ENCODE measurements at regions not wholly inside any gene's neighbourhood (a gene's known extent, or its start where the extent isn't known, plus 50 kb on each side); places are given as distances from the start of the nearest gene placed in this dataset.
"Not testable (repeated sequence)": the region's sequence is repeated elsewhere in the genome, so short reads cannot be mapped to it uniquely, and the experiment has no call there.

DNA sequence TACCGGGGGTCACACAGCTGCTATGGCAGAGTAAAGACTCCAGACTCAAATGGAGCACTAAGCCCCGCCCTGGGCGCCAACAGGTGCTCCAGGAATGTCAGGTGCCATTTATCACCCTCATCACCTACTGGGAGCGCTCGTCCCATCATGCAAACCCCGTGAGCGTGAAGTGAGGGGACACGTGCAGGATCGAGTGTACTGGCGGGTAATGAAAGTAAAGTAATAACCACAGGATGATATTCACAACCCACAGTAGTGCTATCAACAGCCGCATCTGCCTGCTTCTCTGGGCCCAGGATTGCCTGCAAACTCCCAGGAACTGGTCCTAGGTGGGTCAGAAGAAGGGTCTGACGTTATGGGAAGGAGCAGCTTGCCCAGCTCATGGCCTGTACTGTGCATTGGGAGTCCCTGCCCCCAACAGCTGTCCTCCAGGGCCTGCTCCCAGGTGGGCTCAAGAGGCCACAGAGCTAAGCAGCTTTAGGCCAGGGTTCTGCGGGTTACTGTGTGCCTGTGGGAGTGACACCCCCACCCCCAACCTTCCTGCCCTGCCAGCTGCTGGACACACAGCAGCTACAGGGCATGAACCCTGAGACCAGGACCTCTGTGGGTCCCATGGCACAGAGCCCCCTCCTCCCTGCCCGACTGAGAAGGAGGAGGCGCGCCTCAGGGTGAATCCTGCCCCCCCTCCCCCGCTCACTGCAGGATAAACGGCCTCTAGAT lies 120.5 kb upstream of the SULF2 start:
- no peak for DNase-seq

- not testable (repeated sequence) for DNase-seq
Measured at GRCh38 chr20:47903009-47903408, 117.7 kb upstream of the SULF2 start.

GRCh38 chr20:47899313-47899712 lies 114.0 kb upstream of the SULF2 start:
- DNase-seq, result not testable (repeated sequence)

DNA sequence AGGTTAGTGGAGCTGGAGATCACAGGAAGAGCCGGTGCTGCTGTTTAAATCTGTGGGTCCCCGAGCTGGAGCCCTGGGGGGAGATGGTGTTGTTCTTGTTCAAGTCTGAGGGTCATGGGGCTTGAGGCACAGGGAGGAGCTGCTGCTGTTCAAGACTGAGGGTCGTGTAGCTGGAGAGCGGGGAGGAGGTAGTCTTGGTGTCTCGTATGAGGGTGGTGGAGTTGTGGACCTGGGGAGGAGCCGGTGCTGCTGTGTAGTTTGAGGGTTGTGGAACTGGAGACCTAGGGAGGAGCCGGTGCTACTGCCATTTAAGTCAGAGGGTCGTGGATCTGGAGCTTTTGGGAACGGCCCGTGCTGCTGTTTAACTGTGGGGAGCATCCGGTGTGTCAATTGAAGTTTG lies 112.2 kb upstream of the SULF2 start:
- DNase-seq, result no peak

GRCh38 chr20:47892681-47893080 lies 107.4 kb upstream of the SULF2 start:
- not testable (repeated sequence) for DNase-seq

GRCh38 chr20:47890708-47891107 lies 105.4 kb upstream of the SULF2 start:
- not testable (repeated sequence) for DNase-seq

DNA sequence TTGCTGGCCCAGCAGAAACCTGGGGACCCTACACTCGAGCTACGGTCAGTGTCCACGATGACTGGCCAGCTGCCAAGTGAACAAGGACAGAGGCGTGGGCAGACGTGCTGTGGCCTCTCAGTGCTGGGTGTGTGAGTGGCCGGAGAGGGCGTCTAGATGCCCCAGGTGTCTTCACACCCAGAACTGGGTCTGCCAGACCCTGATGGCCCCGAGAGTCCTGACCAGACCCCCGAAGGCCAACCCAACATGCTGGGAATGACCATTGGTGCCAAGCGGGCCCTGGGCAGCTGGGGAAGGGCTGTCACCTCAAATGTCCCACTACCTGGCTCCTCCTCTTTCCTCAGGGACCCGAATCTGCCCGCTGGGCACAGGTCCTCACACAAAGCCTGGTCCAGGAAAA lies 104.5 kb upstream of the SULF2 start:
- DNase-seq, result not testable (repeated sequence)

DNA sequence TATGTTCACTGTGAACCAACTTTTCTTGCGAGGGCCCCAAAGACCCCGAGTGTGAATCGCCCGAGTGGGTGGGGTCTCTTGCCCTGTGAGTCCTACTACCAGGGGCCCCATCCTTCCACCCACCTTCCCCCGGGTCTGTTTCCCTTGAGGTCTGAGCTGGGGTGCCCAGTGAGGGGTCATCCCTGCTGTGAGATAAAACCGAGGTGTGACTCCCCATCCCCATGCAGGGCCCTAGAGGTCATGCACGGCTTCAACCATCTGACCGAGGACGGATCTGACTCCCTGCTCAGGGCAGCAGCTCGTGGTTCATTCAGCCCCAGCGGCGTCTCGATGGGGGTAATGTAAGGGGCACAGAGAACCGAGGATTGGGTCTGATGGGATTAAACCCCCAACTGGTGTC lies 103.1 kb upstream of the SULF2 start:
- DNase-seq, result no peak

GRCh38 chr20:47887477-47888080 lies 102.3 kb upstream of the SULF2 start:
- DNase-seq, result no peak

DNA sequence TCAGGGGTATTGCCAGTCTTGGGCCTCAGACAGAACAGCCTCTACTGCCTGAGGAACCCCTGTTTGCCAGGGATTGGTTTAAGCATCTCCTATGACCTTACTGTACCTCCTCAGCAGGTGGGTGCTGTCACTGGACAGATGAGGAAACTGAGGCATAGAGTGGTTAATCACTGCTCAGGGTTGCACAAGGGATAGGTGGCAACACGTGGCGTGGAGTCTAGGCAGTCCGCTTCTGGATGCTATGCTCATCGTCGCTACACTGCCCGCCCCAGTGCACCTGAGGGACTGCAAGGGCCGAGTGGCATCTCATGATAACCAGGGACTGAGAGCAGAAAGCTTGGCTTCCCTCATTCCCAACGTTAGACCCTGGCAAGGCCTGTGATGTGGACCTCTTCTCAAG lies 101.8 kb upstream of the SULF2 start:
- no peak for DNase-seq

GRCh38 chr20:47886454-47887041 lies 101.3 kb upstream of the SULF2 start:
- DNase-seq, result no peak

GRCh38 chr20:47885909-47886453 lies 100.7 kb upstream of the SULF2 start:
- no peak for DNase-seq

- DNase-seq, result not testable (repeated sequence)
Measured at GRCh38 chr20:47883940-47884339, 98.7 kb upstream of the SULF2 start.

DNA sequence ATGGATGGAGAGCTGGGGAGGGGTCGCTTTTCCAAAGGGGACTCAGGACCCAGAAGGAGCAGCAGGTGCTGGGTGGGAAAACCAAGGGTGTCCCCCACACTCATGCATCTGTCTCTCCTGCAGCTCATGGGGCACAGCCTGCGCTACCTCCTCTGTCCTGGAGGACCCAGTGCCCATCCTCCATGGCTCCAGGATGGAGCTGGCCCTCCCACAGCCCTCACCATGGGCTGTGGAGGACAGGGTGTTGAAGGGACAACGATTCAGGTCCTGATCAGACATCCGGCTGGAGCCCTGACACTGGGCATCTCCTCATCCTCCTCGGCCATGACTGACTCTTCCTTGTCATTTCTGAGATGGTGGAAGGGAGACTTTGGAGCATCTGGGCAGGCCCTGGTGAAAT lies 97.9 kb upstream of the SULF2 start:
- no peak for DNase-seq

DNA sequence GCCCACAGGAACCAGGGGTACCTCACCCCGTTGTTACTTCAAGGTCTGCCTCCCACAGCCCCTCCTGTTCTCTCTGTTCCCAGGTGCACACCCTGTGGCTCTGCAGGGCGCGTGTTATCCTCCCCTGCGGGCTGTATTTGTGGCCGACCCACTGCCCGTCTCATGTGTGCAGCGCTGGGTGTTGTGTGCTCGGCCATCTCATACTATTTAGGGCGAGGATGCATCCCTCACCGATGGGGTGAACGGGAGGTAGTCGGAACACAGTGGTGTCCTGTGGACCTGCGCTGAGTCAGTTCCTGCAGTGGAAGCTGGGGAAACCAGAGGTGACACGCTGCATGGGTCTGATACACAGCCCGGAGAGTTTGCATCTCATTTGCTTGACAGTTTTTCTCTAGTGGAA lies 94.5 kb upstream of the SULF2 start:
- DNase-seq, result no peak

DNA sequence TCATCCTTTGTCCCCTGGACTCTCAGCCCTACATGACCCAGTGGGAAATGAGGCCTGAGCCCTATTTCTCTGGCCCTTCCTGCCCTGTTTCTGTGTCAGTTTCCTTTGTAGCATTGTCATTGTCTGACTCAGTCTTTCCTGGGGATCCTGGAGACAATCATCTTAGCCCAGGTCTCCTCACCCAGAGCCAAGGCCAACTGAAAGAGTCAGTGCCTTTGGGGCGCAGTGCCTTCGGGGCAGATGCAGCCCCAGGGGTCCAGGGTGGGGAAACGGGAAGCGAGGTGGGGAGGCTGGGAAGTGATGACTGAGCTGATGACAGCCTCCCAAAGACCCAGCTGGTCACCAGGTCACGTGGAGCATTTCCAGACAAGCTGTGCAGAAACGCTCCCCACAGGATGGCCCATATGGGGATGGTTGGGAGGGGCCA lies 93.3 kb upstream of the SULF2 start:
- DNase-seq, result no peak

DNA sequence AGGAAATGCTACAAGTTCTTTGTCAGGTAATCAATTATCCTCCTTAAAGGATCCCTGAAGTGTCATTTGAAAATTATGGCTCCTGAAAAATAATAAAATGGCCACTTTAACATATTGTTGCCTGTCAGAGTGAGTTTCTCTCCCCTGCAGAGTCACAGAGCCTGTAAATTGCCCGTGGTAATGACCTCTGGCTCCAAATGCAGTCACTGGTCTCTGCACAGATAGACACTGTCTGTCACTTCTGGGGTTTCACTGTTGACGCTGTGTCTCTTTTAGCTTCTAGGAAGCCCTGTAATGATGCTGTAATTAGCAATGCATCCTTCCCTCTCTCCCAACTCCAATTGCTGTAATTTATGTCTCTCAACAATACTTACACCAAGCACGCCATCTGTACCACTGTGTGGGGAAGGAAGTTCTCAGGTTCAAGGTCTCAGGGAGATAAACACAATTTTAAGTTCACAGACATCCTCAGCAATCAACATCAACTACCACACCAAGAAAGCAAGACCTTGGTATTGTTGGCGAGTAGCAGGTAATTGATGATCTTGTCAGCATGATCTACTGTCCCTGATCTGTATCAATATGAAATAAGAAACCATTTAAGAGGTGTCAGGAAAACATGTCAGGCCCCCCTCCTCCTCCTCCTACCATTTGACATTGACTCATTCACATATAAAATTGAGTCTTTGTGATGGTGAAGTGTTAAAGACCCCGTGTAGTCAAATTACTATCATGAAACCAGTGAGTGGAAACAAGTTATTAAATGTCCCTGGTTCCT lies 91.2 kb upstream of the SULF2 start:
- no peak for DNase-seq

DNA sequence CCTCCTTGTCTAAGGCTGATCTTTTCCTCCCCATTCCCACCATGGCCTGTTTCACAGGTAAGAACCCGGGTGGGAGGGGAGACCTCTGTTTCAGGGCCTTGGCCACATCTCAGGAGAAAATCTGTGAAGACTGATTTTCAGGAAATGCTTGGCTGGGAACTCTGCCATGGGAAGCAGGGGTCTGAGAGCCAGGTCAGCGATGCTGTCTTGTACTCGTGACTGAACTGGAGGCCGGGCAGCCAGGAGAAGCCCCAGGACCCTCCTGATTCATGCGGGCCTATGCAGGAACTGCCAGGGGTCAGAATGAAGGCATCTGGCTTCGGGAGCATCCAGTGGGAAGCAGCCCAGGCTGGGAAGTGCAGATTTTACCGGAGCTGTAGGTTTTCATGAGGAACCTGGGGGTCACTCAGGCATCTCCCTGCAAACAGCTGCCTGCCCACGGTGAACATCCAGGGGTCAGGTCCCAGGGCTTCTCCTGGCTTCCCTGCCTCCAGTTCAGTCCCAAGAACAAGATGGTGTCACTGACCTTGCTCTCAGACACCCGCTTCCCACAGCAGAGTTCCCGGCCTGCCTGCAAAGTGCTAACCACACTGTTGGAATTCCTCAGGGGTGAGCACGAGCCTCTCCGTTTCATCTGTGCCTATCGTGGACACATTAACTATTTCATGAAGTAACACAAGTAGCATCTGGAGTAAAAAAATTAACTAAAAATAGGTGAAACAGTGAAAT lies 90.2 kb upstream of the SULF2 start:
- no peak for DNase-seq

- no peak for DNase-seq
Measured at GRCh38 chr20:47872341-47872740, 87.1 kb upstream of the SULF2 start.

DNA sequence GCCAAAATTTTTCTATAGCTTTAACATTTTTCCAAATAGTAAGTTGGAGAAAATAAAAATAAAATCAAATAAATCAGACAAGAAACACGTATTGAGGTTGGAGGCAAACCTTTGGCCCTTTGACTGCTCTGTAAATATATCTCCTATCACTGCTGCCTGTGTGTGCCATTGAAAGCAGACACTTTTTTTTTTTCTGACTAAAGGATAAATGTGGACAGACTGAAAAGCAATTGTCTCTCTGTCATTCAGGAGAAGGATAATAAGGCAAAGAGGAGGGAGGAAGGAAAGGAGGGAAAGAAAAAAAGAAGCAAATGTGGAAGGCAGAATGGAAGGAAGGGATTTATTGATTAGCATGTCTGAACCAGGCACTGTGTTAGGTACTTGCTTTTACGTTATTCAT lies 85.2 kb upstream of the SULF2 start:
- DNase-seq, result no peak

- DNase-seq, result no peak
Measured at GRCh38 chr20:47868744-47869143, 83.5 kb upstream of the SULF2 start.

- DNase-seq, result no peak
Measured at GRCh38 chr20:47868236-47868635, 83.0 kb upstream of the SULF2 start.

DNA sequence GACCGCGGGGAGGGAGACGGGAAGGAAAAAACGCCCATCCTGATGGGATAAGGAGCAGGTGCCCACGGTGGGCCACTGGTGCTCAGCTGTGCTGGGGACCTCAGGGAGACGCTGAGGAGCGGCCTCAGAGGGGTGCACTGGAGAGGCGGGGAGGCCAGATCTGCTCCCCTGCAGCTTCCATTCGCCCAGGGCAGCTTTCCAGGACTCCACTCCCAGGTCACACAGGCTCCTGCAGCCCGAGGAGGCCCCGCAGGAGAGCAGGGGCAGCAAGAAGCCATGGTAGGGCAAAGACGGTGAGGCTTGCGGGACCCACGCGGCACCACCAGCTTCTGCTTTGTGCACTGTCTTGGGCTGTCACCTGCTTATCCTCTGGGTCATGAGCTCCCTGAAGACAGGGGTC lies 82.5 kb upstream of the SULF2 start:
- DNase-seq, result no peak
